ENCODE measurements at regions not wholly inside any gene's neighbourhood (a gene's known extent, or its start where the extent isn't known, plus 50 kb on each side); places are given as distances from the start of the nearest gene placed in this dataset.

GRCh38 chr2:217228732-217229131 lies 368.9 kb upstream of the TNP1 start:
- intact Hi-C loops (cut with micrococcal nuclease; ENCODE audit: unreplicated experiment), result no loop called here
- Histone ChIP-seq H3K4me1 (ENCODE audit: insufficient read depth, low read length) (no peaks in the 10 kb centered on the region), H3K9me3 (ENCODE audit: low read length) (no peaks in the 10 kb centered on the region), H3K79me2 (ENCODE audit: insufficient read depth, low read length) (no peaks in the 10 kb centered on the region), H3K27ac (ENCODE audit: extremely low read length, insufficient read depth, low read length) (no peak overlapping the region), H3K36me3 (replicated peaks in 1 of 2; ENCODE audit: control insufficient read depth in 1 of 2, insufficient read depth in 2 of 2, low read length in 2 of 2) (no peaks in the 10 kb centered on the region), H3K4me2 (ENCODE audit: low read depth, low read length) (no peak overlapping the region), H4K20me1 (ENCODE audit: insufficient read depth, low read length) (no peaks in the 10 kb centered on the region), H3K4me3 (replicated peaks in 1 of 3; ENCODE audit: insufficient read depth in 1 of 3, low read depth in 2 of 3, low read length in 3 of 3) (no peak overlapping the region), H2AFZ (ENCODE audit: low read length) (no peak overlapping the region), H3K27me3 (ENCODE audit: control insufficient read depth in 1 of 2, insufficient read depth in 2 of 2, low read length in 2 of 2) (peaks cover 0 to 11% of the 10 kb centered on the region in 2 experiments; a peak in 3 of 5 replicates), H3K9ac (ENCODE audit: insufficient read depth, low read depth, low read length) (no peak overlapping the region)
- ChIA-PET CTCF (ENCODE audit: low intra/inter-chr PET ratio, low total read pairs) (no interaction called here), POLR2A (no interaction called here)
- no peak for ATAC-seq
- no TSS peak for BruUV-seq (replicated peaks)
- in situ Hi-C loops (cut with HindIII; ENCODE audit: extremely low pct_ligation_motif_present, low pct_unique_long_range_greater_than_20kb), result no loop called here
- TF ChIP-seq ERF (CRISPR knock-in tag; IDR thresholded peaks at IDR 0.05), result no peak
- TF ChIP-seq NCOR1 (IDR thresholded peaks at IDR 0.05; ENCODE audit: borderline replicate concordance, low read length), result no peak
- no peak for TF ChIP-seq KAT2B (IDR thresholded peaks at IDR 0.05; ENCODE audit: borderline replicate concordance, low read depth, low read length)
- TF ChIP-seq FOSL2 (CRISPR knock-in tag; IDR thresholded peaks at IDR 0.05), result no peak
- FAIRE-seq, result no peak
- 10% methylated on average over 1 of the region's 1 CpG for WGBS (ENCODE audit: low lambda C conversion rate)
- DNase-seq (ENCODE audit: low spot score), result no peak

DNA sequence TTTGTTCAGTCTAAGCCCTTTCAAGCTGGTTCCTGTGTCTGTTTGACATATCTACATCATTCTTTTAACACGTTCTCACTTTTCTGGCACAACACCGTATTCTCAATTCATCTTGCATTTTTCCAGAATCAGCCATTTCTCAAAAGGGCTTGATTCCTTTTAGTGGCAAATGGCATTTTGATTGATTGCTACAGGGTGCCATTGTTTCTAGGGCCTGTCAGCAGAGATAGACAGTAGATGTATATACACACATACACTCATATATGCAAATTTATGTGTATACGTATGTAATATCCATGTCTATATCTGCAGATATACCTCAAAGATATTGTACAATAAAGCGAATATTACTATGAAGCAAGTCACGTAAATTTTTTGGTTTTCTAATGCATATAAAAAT lies 367.9 kb upstream of the TNP1 start:
- Histone ChIP-seq H3K36me3 (replicated peaks in 1 of 2; ENCODE audit: control insufficient read depth in 1 of 2, insufficient read depth in 2 of 2, low read length in 2 of 2) (no peaks in the 10 kb centered on the region), H3K27ac (ENCODE audit: extremely low read length, insufficient read depth, low read length) (no peak overlapping the region), H3K4me1 (ENCODE audit: insufficient read depth, low read length) (no peaks in the 10 kb centered on the region), H3K9me3 (ENCODE audit: low read length) (no peaks in the 10 kb centered on the region), H2AFZ (ENCODE audit: low read length) (no peak overlapping the region), H3K4me2 (ENCODE audit: low read depth, low read length) (no peak overlapping the region), H3K27me3 (ENCODE audit: control insufficient read depth in 1 of 2, insufficient read depth in 2 of 2, low read length in 2 of 2) (peaks cover 0 to 15% of the 10 kb centered on the region in 2 experiments; a peak in 3 of 5 replicates), H3K79me2 (ENCODE audit: insufficient read depth, low read length) (no peaks in the 10 kb centered on the region), H4K20me1 (ENCODE audit: insufficient read depth, low read length) (no peaks in the 10 kb centered on the region), H3K9ac (ENCODE audit: insufficient read depth, low read depth, low read length) (no peak overlapping the region), H3K4me3 (replicated peaks in 1 of 3; ENCODE audit: insufficient read depth in 1 of 3, low read depth in 2 of 3, low read length in 3 of 3) (no peak overlapping the region)
- intact Hi-C loops (cut with micrococcal nuclease; ENCODE audit: unreplicated experiment) (no loop called here), in situ Hi-C loops (cut with HindIII; ENCODE audit: extremely low pct_ligation_motif_present, low pct_unique_long_range_greater_than_20kb) (no loop called here)
- ATAC-seq (no peak), DNase-seq (ENCODE audit: low spot score) (no peak), FAIRE-seq (no peak)
- no TSS peak for BruUV-seq (replicated peaks)
- ChIA-PET CTCF (ENCODE audit: low intra/inter-chr PET ratio, low total read pairs) (no interaction called here), POLR2A (no interaction called here)
- WGBS (ENCODE audit: low lambda C conversion rate), result 29% methylated on average over 5 of the region's 5 CpGs
- no peak for TF ChIP-seq ZNF382 (CRISPR knock-in tag; IDR thresholded peaks at IDR 0.05; ENCODE audit: borderline replicate concordance)
- TF ChIP-seq GATAD1 (CRISPR knock-in tag; IDR thresholded peaks at IDR 0.05), result no peak
- TF ChIP-seq NKX3-1 (CRISPR knock-in tag; IDR thresholded peaks at IDR 0.05), result no peak
- no peak for TF ChIP-seq ZNF180 (CRISPR knock-in tag; IDR thresholded peaks at IDR 0.05; ENCODE audit: borderline replicate concordance, low read depth)
- no peak for TF ChIP-seq ZNF331 (CRISPR knock-in tag; IDR thresholded peaks at IDR 0.05)
- TF ChIP-seq SAFB2 (CRISPR knock-in tag; IDR thresholded peaks at IDR 0.05; ENCODE audit: borderline replicate concordance, low read depth), result no peak
- TF ChIP-seq BRF2 (CRISPR knock-in tag; IDR thresholded peaks at IDR 0.05), result no peak
- TF ChIP-seq FOXK2 (IDR thresholded peaks at IDR 0.05), result no peak
- TF ChIP-seq, protein P1, sequence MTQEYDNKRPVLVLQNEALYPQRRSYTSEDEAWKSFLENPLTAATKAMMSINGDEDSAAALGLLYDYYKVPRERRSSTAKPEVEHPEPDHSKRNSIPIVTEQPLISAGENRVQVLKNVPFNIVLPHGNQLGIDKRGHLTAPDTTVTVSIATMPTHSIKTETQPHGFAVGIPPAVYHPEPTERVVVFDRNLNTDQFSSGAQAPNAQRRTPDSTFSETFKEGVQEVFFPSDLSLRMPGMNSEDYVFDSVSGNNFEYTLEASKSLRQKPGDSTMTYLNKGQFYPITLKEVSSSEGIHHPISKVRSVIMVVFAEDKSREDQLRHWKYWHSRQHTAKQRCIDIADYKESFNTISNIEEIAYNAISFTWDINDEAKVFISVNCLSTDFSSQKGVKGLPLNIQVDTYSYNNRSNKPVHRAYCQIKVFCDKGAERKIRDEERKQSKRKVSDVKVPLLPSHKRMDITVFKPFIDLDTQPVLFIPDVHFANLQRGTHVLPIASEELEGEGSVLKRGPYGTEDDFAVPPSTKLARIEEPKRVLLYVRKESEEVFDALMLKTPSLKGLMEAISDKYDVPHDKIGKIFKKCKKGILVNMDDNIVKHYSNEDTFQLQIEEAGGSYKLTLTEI (CRISPR knock-in tag; conservative IDR thresholded peaks at IDR 0.05), result no peak
- no peak for TF ChIP-seq CREM (IDR thresholded peaks at IDR 0.05)
- no peak for TF ChIP-seq CREM (CRISPR knock-in tag; IDR thresholded peaks at IDR 0.05)
- no peak for TF ChIP-seq ZNF510 (CRISPR knock-in tag; IDR thresholded peaks at IDR 0.05; ENCODE audit: low read depth)
- TF ChIP-seq HMGA1 (CRISPR knock-in tag; conservative IDR thresholded peaks at IDR 0.05), result no peak
- TF ChIP-seq, protein P2, sequence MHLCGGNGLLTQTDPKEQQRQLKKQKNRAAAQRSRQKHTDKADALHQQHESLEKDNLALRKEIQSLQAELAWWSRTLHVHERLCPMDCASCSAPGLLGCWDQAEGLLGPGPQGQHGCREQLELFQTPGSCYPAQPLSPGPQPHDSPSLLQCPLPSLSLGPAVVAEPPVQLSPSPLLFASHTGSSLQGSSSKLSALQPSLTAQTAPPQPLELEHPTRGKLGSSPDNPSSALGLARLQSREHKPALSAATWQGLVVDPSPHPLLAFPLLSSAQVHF (CRISPR knock-in tag; IDR thresholded peaks at IDR 0.05), result no peak
- TF ChIP-seq TCF7 (IDR thresholded peaks at IDR 0.05; ENCODE audit: low read depth), result no peak
